T47D (cell line): ENCODE measurements at regions not wholly inside any gene's neighbourhood (a gene's known extent, or its start where the extent isn't known, plus 50 kb on each side); places are given as distances from the start of the nearest gene placed in this dataset.

Experiments
- DNase-seq, 2 experiments: peaks; one replicate each; pipeline versions ENCODE4 v3.0.0 to v3.0.0-alpha.2; 2011 to 2012; ENCODE audit warnings: low read depth in 1 of 2, low spot score in 1 of 2
- JUND ChIP-seq: IDR thresholded peaks from 2 replicates; pipeline ENCODE4 v1.6.1; 2012; ENCODE audit warnings: low read depth
- in situ Hi-C: cut with HindIII; loops from 2 replicates; pipeline ENCODE4 v1.10.0; 2016; ENCODE audit warnings: low sequenced_read_pairs, low pct_unique_long_range_greater_than_20kb

DNA sequence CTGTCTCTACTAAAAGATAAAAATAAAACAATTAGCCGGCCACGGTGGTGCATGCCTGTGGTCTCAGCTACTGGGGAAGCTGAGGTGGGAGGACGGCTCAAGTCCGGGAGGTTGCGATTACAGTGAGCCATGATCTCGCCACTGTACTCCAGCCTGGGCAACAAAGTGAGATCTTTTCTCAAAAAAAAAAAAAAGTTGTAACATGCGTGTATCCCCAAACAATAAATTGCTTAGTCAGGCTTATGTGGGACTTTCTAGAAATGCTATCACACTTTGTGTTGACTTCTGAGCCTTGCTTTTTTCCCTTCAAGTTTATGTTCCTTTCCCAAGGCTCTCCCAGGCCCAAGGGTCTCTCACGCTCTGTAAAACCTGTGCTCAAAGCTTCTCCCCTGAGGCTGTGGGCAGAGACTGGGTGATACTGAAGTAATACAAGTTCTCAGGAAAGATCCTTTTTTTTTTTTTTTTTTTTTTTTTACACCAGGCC, 88.0 kb upstream of the TNS3 start:
- DNase-seq = no peak
- no peak for TF ChIP-seq JUND
- in situ Hi-C loops = no loop called here

DNA sequence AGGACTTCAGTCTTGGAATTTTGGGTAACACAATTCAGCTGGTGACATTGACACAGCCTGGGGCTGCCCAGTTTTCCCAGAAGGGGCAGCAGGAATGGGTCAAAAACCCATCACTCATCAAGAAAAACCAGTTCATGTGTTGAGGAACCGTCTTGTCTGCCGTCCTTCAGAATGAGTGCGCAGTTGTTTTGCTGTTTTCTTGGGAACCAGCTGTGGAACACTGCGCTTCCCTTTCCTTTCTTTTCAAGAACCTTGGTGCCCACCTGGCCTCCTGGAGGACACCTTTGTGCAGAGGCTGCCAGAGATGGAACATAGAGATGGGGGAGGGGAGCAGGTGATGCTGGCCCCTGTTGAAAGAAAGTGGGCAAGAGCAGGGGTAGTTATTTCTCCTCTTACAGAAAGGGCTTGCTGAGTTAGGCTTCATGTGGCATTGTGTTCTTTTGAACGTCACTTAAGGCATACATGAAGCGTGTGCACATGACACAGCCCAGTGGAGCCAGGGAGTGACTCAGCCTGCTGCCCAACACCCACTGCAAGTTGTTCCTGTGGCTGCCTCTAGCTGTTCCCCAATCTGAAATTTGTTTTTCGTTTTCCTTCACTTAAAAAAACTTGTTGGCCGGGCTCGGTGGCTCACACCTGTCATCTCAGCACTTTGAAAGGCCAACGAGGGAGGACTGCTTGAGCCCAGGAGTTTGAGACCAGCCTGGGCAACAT, 87.4 kb upstream of the TNS3 start:
- in situ Hi-C loops = no loop called here
- no peak for TF ChIP-seq JUND

DNA sequence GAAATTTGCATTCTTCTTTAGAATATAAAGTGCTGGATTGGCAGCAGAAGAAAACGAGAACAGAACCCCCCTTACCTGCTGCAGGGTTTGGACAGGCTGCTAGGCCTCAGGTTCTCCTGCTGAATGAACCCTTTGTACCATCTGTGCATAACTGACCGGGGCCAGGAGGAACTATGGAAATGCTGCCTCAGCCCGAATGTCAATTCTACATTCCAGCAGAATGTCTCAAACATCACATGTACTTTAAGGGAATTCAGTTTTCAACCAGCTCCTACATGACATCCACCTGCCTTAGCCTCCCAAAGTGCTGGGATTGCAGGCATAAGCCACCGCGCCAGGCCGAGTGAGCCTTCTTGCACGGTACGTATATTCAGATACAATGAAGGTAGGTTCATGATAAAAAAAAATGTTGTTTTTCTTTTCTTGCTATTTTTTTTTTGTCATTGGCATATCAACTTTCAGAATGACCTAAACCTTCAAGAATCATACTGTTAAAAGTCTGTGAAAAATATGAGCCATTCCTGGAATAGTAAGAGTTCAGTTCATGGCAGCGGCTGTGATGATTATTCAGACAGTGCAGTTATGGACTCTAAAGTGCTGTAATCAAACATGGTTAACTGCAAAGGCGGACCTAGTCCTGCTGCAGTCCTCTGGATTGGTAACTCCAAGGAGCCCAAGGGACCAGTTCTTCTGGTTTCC, 84.4 kb upstream of the TNS3 start:
- no peak for DNase-seq
- TF ChIP-seq JUND = no peak
- in situ Hi-C loops = no loop called here

More for the DNA sequence above, 87.4 kb upstream of the TNS3 start:
- DNase-seq = peak in 1 of 2 experiments; percentile 73

DNA sequence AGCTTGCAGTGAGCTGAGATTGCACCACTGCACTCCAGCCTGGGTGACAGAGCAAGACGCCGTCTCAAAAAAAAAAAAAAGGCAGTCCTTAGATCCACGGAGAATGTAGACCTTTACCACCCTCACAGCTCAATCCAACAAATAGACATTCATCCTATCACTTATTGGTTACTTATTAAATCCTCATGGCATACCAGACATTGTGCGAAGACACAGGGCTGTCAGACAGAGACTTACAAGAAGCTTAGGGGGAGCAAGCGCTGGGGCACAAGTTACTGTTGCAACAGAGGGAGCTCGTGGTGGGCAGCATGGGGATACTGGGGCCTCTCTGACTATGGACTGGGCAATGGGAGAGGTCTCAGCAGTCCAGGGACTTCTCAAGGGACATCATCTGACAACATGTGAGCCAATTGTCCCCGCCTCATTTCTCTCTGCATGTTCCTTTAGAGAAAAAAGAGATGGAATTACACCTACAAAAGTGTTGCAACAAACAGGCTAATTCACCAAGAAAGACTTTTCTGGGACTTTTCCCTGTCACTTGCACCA, 82.8 kb upstream of the TNS3 start:
- DNase-seq = no peak
- no peak for TF ChIP-seq JUND
- in situ Hi-C loops = no loop called here

DNA sequence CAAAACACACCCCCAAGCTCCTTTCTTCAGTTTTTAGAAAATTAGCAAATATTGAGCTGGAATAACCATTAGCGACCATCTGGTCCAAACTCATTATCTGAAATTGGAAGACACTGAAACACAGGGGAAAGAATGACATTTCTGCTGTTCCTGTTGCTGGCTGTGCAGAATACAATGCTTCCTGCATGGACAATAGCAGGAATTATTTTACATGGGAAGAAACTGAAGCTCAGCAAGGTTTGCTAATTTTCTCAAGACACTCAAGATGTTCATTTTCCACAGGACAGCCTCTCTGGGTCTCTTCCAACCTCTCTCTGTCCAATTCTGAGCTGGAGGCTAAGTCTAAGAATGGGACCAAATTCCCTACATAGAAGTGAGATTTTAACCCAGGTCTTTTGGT, 81.9 kb upstream of the TNS3 start:
- in situ Hi-C loops = no loop called here
- DNase-seq = no peak
- TF ChIP-seq JUND = no peak

DNA sequence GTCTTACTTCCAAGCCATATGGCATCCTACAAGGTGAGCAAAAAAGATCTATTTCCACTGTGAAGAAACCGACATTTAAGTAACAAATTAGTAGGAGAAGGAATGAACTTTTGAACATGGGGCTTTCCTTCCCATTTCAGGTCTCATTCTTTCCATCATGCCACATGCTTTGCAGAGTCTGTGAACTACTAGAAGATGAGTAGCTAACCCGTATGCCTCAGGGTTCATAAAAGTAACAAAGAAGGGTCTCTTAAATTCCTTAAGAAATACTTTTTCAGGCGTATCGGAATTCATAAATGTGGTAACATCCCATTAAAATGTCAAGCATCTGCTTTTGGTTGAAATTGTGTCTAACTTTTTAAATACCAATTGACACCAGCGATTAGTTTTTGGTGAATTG, 81.3 kb upstream of the TNS3 start:
- TF ChIP-seq JUND = no peak
- in situ Hi-C loops = no loop called here
- no peak for DNase-seq

DNA sequence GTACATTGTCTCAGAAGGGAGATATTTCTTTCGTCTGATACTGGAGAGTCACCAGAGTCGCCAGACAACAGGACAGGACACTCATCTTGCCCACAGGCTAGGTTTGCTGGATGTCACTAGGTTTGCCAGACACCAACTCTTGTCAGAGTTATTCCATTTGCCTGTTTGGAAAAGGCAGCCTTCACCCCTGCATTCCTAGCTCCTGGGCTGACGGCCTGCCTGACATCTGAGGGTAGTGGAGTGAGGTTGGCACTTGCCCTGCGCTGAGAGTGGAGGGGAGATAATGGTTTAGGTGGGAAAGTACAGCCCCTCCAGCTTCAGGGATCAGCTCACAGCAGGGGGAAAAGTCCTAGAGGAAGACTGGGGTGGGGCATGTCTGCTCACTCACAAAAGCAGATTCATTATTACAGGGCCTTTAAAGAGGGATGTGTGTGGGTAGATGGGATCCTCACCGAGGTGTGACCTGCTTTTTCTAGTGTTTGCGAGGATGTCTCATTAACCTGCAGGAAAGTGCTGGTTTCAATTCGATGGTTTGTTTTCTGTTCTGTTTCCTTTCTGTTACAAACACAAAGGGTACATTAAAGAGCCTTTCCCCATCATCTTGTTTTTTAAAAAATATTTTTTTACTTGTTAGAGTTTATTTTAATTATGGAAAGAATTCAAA, 79.3 kb upstream of the TNS3 start:
- no peak for TF ChIP-seq JUND
- no peak for DNase-seq

DNA sequence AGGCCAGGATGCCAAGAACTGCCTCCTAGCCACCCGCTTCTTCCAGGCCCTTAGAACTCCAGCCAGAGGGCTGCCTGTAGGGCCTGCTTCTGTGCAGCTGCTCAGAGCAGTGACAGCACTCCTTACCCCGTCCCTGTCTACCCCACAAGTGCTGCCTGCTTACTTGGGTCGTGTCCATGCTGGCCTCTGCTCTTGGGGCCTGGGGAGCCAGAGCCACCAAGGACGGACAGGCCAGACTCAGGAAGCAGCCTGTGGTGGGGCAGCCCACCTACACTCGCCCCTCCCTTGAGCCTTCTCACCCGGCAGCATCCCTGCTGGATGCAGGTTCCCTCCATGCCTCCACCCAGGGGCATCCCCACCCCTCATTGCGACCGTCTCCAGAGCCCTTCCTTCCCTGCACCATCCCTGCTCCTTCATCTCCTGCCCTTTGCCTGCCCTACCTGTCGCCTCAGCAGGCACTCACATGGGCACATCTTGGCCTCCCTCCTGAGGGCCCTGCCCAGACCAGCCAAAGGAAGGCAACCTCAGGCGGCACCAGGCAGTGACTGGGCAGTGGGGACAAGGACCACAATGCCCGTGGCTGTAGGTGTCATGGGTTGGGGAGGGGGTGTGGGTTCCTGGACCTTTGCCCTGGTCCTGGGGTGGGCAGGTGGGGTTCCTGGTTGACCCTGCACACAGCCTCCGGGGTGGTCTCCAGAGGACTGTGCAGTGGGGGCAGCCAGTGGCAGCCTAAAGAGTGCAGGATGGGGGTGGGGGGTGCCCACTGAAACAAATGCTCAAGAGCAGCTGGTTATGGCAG, 78.0 kb upstream of the TNS3 start:
- in situ Hi-C loops = no loop called here
- DNase-seq = no peak
- no peak for TF ChIP-seq JUND

More for the DNA sequence above, 79.3 kb upstream of the TNS3 start:
- in situ Hi-C loops = no loop called here

DNA sequence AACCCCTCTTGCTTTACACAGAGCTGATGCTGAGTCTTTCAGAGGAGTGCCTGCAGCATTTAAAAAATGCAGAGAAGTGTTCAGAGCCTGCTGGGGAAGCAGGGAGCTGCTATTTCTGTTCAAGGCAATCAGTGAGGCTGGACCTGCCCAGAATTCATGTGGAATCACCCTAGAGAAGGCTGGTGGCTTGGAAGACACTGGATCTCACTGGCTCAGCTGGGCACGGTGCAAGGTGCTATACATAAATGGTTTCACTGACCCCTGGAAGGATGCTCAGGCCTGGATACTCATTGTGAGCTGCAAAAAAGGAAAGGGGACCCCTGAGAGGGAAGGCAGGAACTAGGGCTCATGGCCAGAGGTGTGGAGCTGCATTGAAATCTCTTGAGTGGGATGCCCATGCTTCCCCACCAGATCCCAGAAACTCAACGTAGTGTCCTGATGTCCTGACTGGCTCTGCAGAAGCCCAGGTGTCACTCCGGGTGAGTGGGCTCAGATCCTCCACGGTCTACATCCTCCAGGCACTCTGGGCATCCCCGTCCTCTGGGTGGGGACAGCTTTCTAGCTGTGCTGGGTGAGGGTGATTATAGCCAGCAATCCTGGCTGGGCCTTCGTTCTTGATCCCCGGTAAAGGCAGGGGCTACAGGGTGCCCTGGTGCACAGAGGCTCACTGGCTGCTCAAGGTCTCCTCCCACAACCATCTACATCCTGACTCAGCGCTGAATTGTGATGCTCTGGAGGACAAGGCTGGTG, 77.2 kb upstream of the TNS3 start:
- TF ChIP-seq JUND = no peak
- DNase-seq = no peak
- in situ Hi-C loops = no loop called here

DNA sequence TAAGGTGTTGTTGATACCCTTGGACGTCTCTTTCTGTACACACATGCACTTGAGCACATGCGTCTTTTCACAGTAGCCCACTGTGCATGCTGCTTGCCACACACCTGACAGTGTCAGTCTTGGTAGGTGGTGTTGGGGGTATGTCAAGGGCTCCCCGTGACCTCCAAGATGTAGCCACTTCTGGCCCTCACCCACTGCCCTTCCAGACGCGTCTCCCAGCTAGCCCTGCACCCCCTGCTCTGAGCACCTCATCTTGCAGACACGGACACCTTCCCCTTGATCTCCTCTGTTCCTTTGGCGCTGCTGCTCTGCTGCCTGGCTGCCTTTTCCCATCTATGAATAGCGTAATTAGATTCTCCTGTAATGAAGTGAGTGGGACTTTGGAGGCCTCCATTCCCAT, 75.2 kb upstream of the TNS3 start:
- no peak for DNase-seq
- TF ChIP-seq JUND = no peak
- in situ Hi-C loops = no loop called here

DNA sequence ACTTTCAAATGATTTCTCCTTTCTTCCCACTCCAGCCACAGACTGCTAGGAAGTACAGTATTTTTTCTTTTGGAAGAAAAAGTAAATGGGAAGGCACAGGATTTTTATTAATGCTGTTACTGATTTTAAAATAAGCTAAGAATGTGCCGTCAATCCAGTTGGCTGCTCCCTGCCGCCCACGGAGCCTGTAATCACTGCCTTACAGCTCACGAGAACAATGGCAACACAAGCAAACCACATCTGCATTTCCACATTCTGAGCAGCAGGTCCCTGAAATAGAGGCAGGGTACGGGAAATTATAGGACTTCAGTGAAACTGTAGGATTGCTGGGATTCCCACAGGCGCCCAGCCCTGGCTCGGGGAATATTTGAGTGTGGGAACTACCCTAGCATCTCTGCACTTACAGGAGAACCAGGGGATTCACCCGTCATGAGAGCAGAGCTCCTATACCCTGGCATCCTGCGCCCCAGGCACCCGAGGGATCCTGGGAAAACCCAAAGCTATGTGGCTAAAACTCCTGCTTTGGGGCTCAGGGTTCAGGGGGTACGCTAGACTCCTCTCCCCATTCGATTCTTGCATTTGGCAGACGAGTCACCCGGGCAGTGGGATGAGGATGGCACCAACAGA, 72.9 kb upstream of the TNS3 start:
- no peak for DNase-seq
- no peak for TF ChIP-seq JUND
- in situ Hi-C loops = no loop called here
